ENCODE measurements at regions not wholly inside any gene's neighbourhood (a gene's known extent, or its start where the extent isn't known, plus 50 kb on each side); places are given as distances from the start of the nearest gene placed in this dataset.
"Not testable (repeated sequence)": the region's sequence is repeated elsewhere in the genome, so short reads cannot be mapped to it uniquely, and the experiment has no call there.

DNA sequence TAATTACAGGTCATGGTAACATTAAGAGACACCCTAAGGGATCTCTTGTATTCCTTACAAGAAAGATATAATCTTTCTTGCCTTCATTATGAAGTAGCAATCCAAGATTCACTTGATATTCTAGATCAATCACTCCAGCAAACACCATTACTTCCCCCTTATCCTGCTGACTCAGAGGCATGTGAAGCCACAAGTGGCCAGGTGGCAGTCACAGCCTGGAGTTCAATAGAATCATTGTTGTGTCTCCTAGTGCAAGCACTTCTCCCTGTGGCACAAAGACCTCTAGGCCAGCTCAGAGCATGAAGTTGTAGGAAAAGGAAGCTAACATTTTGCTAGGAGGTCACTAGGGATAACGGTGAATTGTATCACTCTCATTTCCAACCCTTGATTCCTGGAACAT, 864.3 kb upstream of the ATXN8OS start:
- ChIA-PET CTCF (no interaction called here), POLR2A (ENCODE audit: unreplicated experiment) (no interaction called here)
- H3K27ac ChIP-seq (ENCODE audit: low read length): no peak overlapping the region
- no peak overlapping the region for H2AFZ ChIP-seq (ENCODE audit: low read length)
- no peaks in the 10 kb centered on the region for H3K36me3 ChIP-seq (ENCODE audit: low read depth, low read length)
- no peak overlapping the region for H3K4me3 ChIP-seq (ENCODE audit: low read length)
- ATAC-seq (peak; percentile 61), DNase-seq (peak; percentile 5)
- BruUV-seq (replicated peaks): no TSS peak
- no peak overlapping the region for H3K9ac ChIP-seq (ENCODE audit: low read length)
- no peaks in the 10 kb centered on the region for H3K27me3 ChIP-seq (ENCODE audit: low read length)
- H3K9me2 ChIP-seq (replicated peaks; ENCODE audit: low read length): no peaks in the 10 kb centered on the region
- H3F3A ChIP-seq (ENCODE audit: low read length, unreplicated experiment): no peaks in the 10 kb centered on the region
- no peak overlapping the region for H3K4me2 ChIP-seq (ENCODE audit: low read length)
- TF ChIP-seq EZH2 (IDR thresholded peaks at IDR 0.05; ENCODE audit: low read length, unreplicated experiment): no peak
- no peak for TF ChIP-seq CTCF (conservative IDR thresholded peaks at IDR 0.05; ENCODE audit: low read depth, low read length)
- TF ChIP-seq EZH2phosphoT487 (IDR thresholded peaks at IDR 0.05; ENCODE audit: borderline replicate concordance, low read length): no peak
- H3K9me3 ChIP-seq (ENCODE audit: low read length): no peaks in the 10 kb centered on the region
- no peaks in the 10 kb centered on the region for H4K20me1 ChIP-seq (ENCODE audit: low read length)
- no peaks in the 10 kb centered on the region for H3K4me1 ChIP-seq (ENCODE audit: insufficient read depth, low read length)
- no peaks in the 10 kb centered on the region for H3K79me2 ChIP-seq (ENCODE audit: low read length)
- intact Hi-C loops (cut with micrococcal nuclease): no loop called here

- BruUV-seq (replicated peaks): no TSS peak
Measured at GRCh38 chr13:69234171-69234570, 873.5 kb upstream of the ATXN8OS start.

GRCh38 chr13:69226427-69226826, 881.2 kb upstream of the ATXN8OS start:
- no peaks in the 10 kb centered on the region for H4K20me1 ChIP-seq (ENCODE audit: low read length)

More at GRCh38 chr13:69234171-69234570, 873.5 kb upstream of the ATXN8OS start:
- Histone ChIP-seq H3K9me3 (ENCODE audit: low read length) (no peaks in the 10 kb centered on the region), H3F3A (ENCODE audit: low read length, unreplicated experiment) (no peaks in the 10 kb centered on the region), H4K20me1 (ENCODE audit: low read length) (no peaks in the 10 kb centered on the region), H3K9me2 (replicated peaks; ENCODE audit: low read length) (no peaks in the 10 kb centered on the region), H2AFZ (ENCODE audit: low read length) (no peak overlapping the region), H3K79me2 (ENCODE audit: low read length) (no peaks in the 10 kb centered on the region), H3K4me3 (ENCODE audit: low read length) (no peak overlapping the region), H3K9ac (ENCODE audit: low read length) (no peak overlapping the region), H3K27me3 (ENCODE audit: low read length) (no peaks in the 10 kb centered on the region), H3K4me1 (ENCODE audit: insufficient read depth, low read length) (no peaks in the 10 kb centered on the region), H3K36me3 (ENCODE audit: low read depth, low read length) (no peaks in the 10 kb centered on the region), H3K4me2 (ENCODE audit: low read length) (no peak overlapping the region), H3K27ac (ENCODE audit: low read length) (no peak overlapping the region)
- DNase-seq (no peak), ATAC-seq (no peak)
- ChIA-PET POLR2A (ENCODE audit: unreplicated experiment) (no interaction called here), CTCF (no interaction called here)
- intact Hi-C loops (cut with micrococcal nuclease): no loop called here
- no peak for TF ChIP-seq EZH2 (IDR thresholded peaks at IDR 0.05; ENCODE audit: low read length, unreplicated experiment)
- TF ChIP-seq CTCF (conservative IDR thresholded peaks at IDR 0.05; ENCODE audit: low read depth, low read length): no peak
- no peak for TF ChIP-seq EZH2phosphoT487 (IDR thresholded peaks at IDR 0.05; ENCODE audit: borderline replicate concordance, low read length)

DNA sequence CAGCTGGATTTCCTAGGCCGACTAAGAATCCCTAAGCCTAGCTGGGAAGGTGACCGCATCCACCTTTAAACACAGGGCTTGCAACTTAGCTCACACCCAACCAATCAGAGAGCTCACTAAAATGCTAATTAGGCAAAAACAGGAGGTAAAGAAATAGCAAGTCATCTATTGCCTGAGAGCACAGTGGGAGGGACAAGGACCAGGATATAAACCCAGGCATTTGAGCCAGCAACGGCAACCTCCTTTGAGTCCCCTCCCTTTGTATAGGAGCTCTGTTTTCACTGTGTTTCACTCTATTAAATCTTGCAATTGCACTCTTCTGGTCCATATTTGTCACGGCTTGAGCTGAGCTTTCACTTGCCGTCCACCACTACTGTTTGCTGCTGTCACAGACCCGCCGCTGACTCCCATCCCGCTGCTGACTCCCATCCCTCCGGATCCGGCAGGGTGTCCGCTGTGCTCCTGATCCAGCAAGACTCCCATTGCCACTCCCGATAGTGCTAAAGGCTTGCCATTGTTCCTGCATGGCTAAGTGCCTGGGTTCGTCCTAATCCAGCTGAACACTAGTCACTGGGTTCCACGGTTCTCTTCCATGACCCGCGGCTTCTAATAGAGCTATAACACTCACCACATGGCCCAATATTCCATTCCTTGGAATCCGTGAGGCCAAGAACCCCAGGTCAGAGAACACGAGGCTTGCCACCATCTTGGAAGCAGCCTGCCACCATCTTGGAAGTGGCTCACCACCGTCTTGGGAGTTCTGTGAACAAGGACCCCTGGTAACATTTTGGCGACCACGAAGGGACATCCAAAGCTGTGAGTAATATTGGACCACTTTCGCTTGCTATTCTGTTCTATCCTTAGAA, 885.8 kb upstream of the ATXN8OS start:
- H3K4me2 ChIP-seq (ENCODE audit: low read length); H4K20me1 ChIP-seq (ENCODE audit: low read length); H3K79me2 ChIP-seq (ENCODE audit: low read length); DNase-seq; CTCF ChIA-PET; H3K27ac ChIP-seq (ENCODE audit: low read length); H3K9me2 ChIP-seq (replicated peaks; ENCODE audit: low read length); H2AFZ ChIP-seq (ENCODE audit: low read length); POLR2A ChIA-PET (ENCODE audit: unreplicated experiment); ATAC-seq; intact Hi-C loops (cut with micrococcal nuclease); BruUV-seq (replicated peaks); H3K4me1 ChIP-seq (ENCODE audit: insufficient read depth, low read length); H3K27me3 ChIP-seq (ENCODE audit: low read length); H3F3A ChIP-seq (ENCODE audit: low read length, unreplicated experiment); H3K4me3 ChIP-seq (ENCODE audit: low read length); H3K9me3 ChIP-seq (ENCODE audit: low read length); H3K36me3 ChIP-seq (ENCODE audit: low read depth, low read length); H3K9ac ChIP-seq (ENCODE audit: low read length): not testable (repeated sequence)

More at GRCh38 chr13:69226427-69226826, 881.2 kb upstream of the ATXN8OS start:
- Histone ChIP-seq H3K9ac (ENCODE audit: low read length) (no peak overlapping the region), H3K27me3 (ENCODE audit: low read length) (no peaks in the 10 kb centered on the region), H3K9me2 (replicated peaks; ENCODE audit: low read length) (no peaks in the 10 kb centered on the region), H2AFZ (ENCODE audit: low read length) (no peak overlapping the region), H3K9me3 (ENCODE audit: low read length) (no peaks in the 10 kb centered on the region), H3K4me1 (ENCODE audit: insufficient read depth, low read length) (no peaks in the 10 kb centered on the region), H3K79me2 (ENCODE audit: low read length) (no peaks in the 10 kb centered on the region), H3K36me3 (ENCODE audit: low read depth, low read length) (no peaks in the 10 kb centered on the region), H3K4me2 (ENCODE audit: low read length) (no peak overlapping the region), H3K4me3 (ENCODE audit: low read length) (no peak overlapping the region), H3K27ac (ENCODE audit: low read length) (no peak overlapping the region), H3F3A (ENCODE audit: low read length, unreplicated experiment) (no peaks in the 10 kb centered on the region)
- ATAC-seq (no peak), DNase-seq (no peak)
- no TSS peak for BruUV-seq (replicated peaks)
- CTCF ChIA-PET: no interaction called here
- POLR2A ChIA-PET (ENCODE audit: unreplicated experiment): no interaction called here
- TF ChIP-seq CTCF (conservative IDR thresholded peaks at IDR 0.05; ENCODE audit: low read depth, low read length) (no peak), EZH2phosphoT487 (IDR thresholded peaks at IDR 0.05; ENCODE audit: borderline replicate concordance, low read length) (no peak), EZH2 (IDR thresholded peaks at IDR 0.05; ENCODE audit: low read length, unreplicated experiment) (no peak)
- intact Hi-C loops (cut with micrococcal nuclease): no loop called here

All from PC-3 (cell line).